Activated T-cell treated with anti-CD3 and anti-CD28 coated beads, Interleukin-2, amount 50 U/mL, for 72 hours (primary cell): ENCODE measurements at regions not wholly inside any gene's neighbourhood (a gene's known extent, or its start where the extent isn't known, plus 50 kb on each side); places are given as distances from the start of the nearest gene placed in this dataset.

Experiments used
- ATAC-seq, 2 donors: fragments of 150-1000 bp; cut with Tn5 transposase; replicated peaks in 1 of 2; 2 replicates each; pipeline ENCODE4 v1.10.0; 2021; ENCODE audit warnings: moderate library complexity in 2 of 2, mild to moderate bottlenecking in 1 of 2
- DNase-seq, 2 donors: peaks; one replicate each; pipeline ENCODE4 v3.0.0; 2021 to 2022; ENCODE audit warnings: mixed read lengths in 1 of 2
- H3K27ac Mint-ChIP-seq: one replicate; pipeline ENCODE4 v1.8.0; 2022; ENCODE audit warnings: mild to moderate bottlenecking, moderate library complexity, mixed read lengths
- H3K27me3 Mint-ChIP-seq: one replicate; pipeline ENCODE4 v1.8.0; 2022; ENCODE audit warnings: low read depth, mixed read lengths
- H3K36me3 Mint-ChIP-seq, 2 donors: one replicate each; pipeline ENCODE4 v1.8.0; 2022; ENCODE audit warnings: mixed read lengths in 2 of 2, mild to moderate bottlenecking in 1 of 2; ENCODE audit not compliant: insufficient read depth in 2 of 2
- H3K4me1 Mint-ChIP-seq: one replicate; pipeline ENCODE4 v1.8.0; 2022; ENCODE audit warnings: low read depth, mixed read lengths
- H3K4me3 Mint-ChIP-seq, 2 donors: one replicate each; pipeline ENCODE4 v1.8.0; 2022; ENCODE audit warnings: mild to moderate bottlenecking in 2 of 2, mixed read lengths in 2 of 2, moderate library complexity in 2 of 2
- H3K9me3 Mint-ChIP-seq, 2 donors: one replicate each; pipeline ENCODE4 v1.8.0; 2022; ENCODE audit warnings: mixed read lengths in 2 of 2

- H3K27me3 Mint-ChIP-seq, result no peaks in the 10 kb centered on the region
- DNase-seq (no peak), ATAC-seq (no peak)
- H3K4me3 Mint-ChIP-seq, result no peak overlapping the region
- H3K36me3 Mint-ChIP-seq, result no peaks in the 10 kb centered on the region
- H3K27ac Mint-ChIP-seq, result peak overlapping the region; percentile 68
- H3K4me1 Mint-ChIP-seq, result no peaks in the 10 kb centered on the region
- H3K9me3 Mint-ChIP-seq, result no peaks in the 10 kb centered on the region
These were observed 909.8 kb downstream of the EFNB2 start for GRCh38 chr13:105625691-105626090.

GRCh38 chr13:105616333-105617075 lies 919.0 kb downstream of the EFNB2 start:
- Mint-ChIP-seq H3K4me1 (no peaks in the 10 kb centered on the region), H3K27me3 (no peaks in the 10 kb centered on the region)
- no peak for DNase-seq

GRCh38 chr13:105612541-105612940 lies 922.9 kb downstream of the EFNB2 start:
- Mint-ChIP-seq H3K4me3 (no peak overlapping the region), H3K27me3 (no peaks in the 10 kb centered on the region), H3K36me3 (no peaks in the 10 kb centered on the region), H3K27ac (no peak overlapping the region), H3K9me3 (no peaks in the 10 kb centered on the region), H3K4me1 (no peaks in the 10 kb centered on the region)
- no peak for ATAC-seq
- DNase-seq, result no peak

More at GRCh38 chr13:105616333-105617075, 919.0 kb downstream of the EFNB2 start:
- no peak for ATAC-seq
- Mint-ChIP-seq H3K27ac (no peak overlapping the region), H3K36me3 (no peaks in the 10 kb centered on the region), H3K9me3 (peaks cover 0 to 1% of the 10 kb centered on the region in 2 donors), H3K4me3 (no peak overlapping the region)

- no peaks in the 10 kb centered on the region for H3K36me3 Mint-ChIP-seq
These were observed 924.0 kb downstream of the EFNB2 start for GRCh38 chr13:105611424-105611823.

GRCh38 chr13:105608104-105608503 lies 927.4 kb downstream of the EFNB2 start:
- H3K4me3 Mint-ChIP-seq, result no peak overlapping the region
- no peaks in the 10 kb centered on the region for H3K36me3 Mint-ChIP-seq

More at GRCh38 chr13:105611424-105611823, 924.0 kb downstream of the EFNB2 start:
- ATAC-seq (no peak), DNase-seq (no peak)
- H3K4me1 Mint-ChIP-seq, result no peaks in the 10 kb centered on the region
- H3K27me3 Mint-ChIP-seq, result no peaks in the 10 kb centered on the region
- no peak overlapping the region for H3K27ac Mint-ChIP-seq
- H3K9me3 Mint-ChIP-seq, result no peaks in the 10 kb centered on the region
- H3K4me3 Mint-ChIP-seq, result no peak overlapping the region

GRCh38 chr13:105607426-105607825 lies 928.0 kb downstream of the EFNB2 start:
- no peak for ATAC-seq
- Mint-ChIP-seq H3K4me3 (no peak overlapping the region), H3K4me1 (no peaks in the 10 kb centered on the region), H3K9me3 (peaks cover 0 to 1% of the 10 kb centered on the region in 2 donors), H3K27ac (no peak overlapping the region), H3K27me3 (no peaks in the 10 kb centered on the region), H3K36me3 (no peaks in the 10 kb centered on the region)
- no peak for DNase-seq

More at GRCh38 chr13:105608104-105608503, 927.4 kb downstream of the EFNB2 start:
- Mint-ChIP-seq H3K4me1 (no peaks in the 10 kb centered on the region), H3K9me3 (no peaks in the 10 kb centered on the region), H3K27me3 (no peaks in the 10 kb centered on the region), H3K27ac (no peak overlapping the region)
- DNase-seq, result no peak
- ATAC-seq, result no peak

- DNase-seq (no peak), ATAC-seq (no peak)
- peaks cover 0 to 1% of the 10 kb centered on the region in 2 donors for H3K9me3 Mint-ChIP-seq
- H3K27me3 Mint-ChIP-seq, result no peaks in the 10 kb centered on the region
- no peak overlapping the region for H3K4me3 Mint-ChIP-seq
- no peaks in the 10 kb centered on the region for H3K36me3 Mint-ChIP-seq
- no peaks in the 10 kb centered on the region for H3K4me1 Mint-ChIP-seq
- H3K27ac Mint-ChIP-seq, result no peak overlapping the region
These were observed 928.4 kb downstream of the EFNB2 start for GRCh38 chr13:105607016-105607415.

- Mint-ChIP-seq H3K9me3 (peaks cover 5 to 6% of the 10 kb centered on the region in 2 donors), H3K4me3 (no peak overlapping the region), H3K27ac (no peak overlapping the region), H3K36me3 (no peaks in the 10 kb centered on the region), H3K4me1 (no peaks in the 10 kb centered on the region), H3K27me3 (no peaks in the 10 kb centered on the region)
- no peak for ATAC-seq
- DNase-seq, result no peak
These were observed 932.3 kb downstream of the EFNB2 start for GRCh38 chr13:105602956-105603670.

- H3K9me3 Mint-ChIP-seq, result peaks cover 5 to 6% of the 10 kb centered on the region in 2 donors
These were observed 935.9 kb downstream of the EFNB2 start for GRCh38 chr13:105599477-105600037.

GRCh38 chr13:105598529-105598928 lies 936.9 kb downstream of the EFNB2 start:
- no peaks in the 10 kb centered on the region for H3K36me3 Mint-ChIP-seq
- H3K9me3 Mint-ChIP-seq, result peaks cover 5 to 6% of the 10 kb centered on the region in 2 donors
- ATAC-seq (no peak), DNase-seq (no peak)
- H3K27me3 Mint-ChIP-seq, result no peaks in the 10 kb centered on the region
- H3K4me1 Mint-ChIP-seq, result no peaks in the 10 kb centered on the region
- H3K27ac Mint-ChIP-seq, result no peak overlapping the region
- H3K4me3 Mint-ChIP-seq, result no peak overlapping the region

More at GRCh38 chr13:105599477-105600037, 935.9 kb downstream of the EFNB2 start:
- ATAC-seq (no peak), DNase-seq (no peak)
- no peaks in the 10 kb centered on the region for H3K27me3 Mint-ChIP-seq
- no peak overlapping the region for H3K4me3 Mint-ChIP-seq
- no peaks in the 10 kb centered on the region for H3K36me3 Mint-ChIP-seq
- no peaks in the 10 kb centered on the region for H3K4me1 Mint-ChIP-seq
- no peak overlapping the region for H3K27ac Mint-ChIP-seq

- no peaks in the 10 kb centered on the region for H3K4me1 Mint-ChIP-seq
- no peak overlapping the region for H3K4me3 Mint-ChIP-seq
- no peak overlapping the region for H3K27ac Mint-ChIP-seq
- peaks cover 4 to 6% of the 10 kb centered on the region in 2 donors for H3K9me3 Mint-ChIP-seq
- no peaks in the 10 kb centered on the region for H3K36me3 Mint-ChIP-seq
- ATAC-seq (no peak), DNase-seq (no peak)
- no peaks in the 10 kb centered on the region for H3K27me3 Mint-ChIP-seq
These were observed 937.9 kb downstream of the EFNB2 start for GRCh38 chr13:105597573-105597972.

GRCh38 chr13:105595471-105595870 lies 940.0 kb downstream of the EFNB2 start:
- ATAC-seq (no peak), DNase-seq (no peak)
- Mint-ChIP-seq H3K9me3 (peaks cover 2 to 5% of the 10 kb centered on the region in 2 donors), H3K4me3 (no peak overlapping the region), H3K36me3 (no peaks in the 10 kb centered on the region), H3K27ac (no peak overlapping the region), H3K27me3 (no peaks in the 10 kb centered on the region), H3K4me1 (no peaks in the 10 kb centered on the region)

- Mint-ChIP-seq H3K27ac (no peak overlapping the region), H3K4me3 (no peak overlapping the region), H3K27me3 (no peaks in the 10 kb centered on the region), H3K36me3 (no peaks in the 10 kb centered on the region), H3K9me3 (no peaks in the 10 kb centered on the region), H3K4me1 (no peaks in the 10 kb centered on the region)
- no peak for ATAC-seq
- DNase-seq, result no peak
These were observed 944.2 kb downstream of the EFNB2 start for GRCh38 chr13:105591277-105591676.
